CD14-positive monocyte (primary cell): ENCODE measurements at regions not wholly inside any gene's neighbourhood (a gene's known extent, or its start where the extent isn't known, plus 50 kb on each side); places are given as distances from the start of the nearest gene placed in this dataset.
A peak's percentile ranks its signal among the peaks of the same experiment; 100 is the strongest.

Experiments
- DNase-seq, 3 donors: peaks; one replicate each; pipeline ENCODE4 v3.0.0-alpha.2; 2011 to 2022
- H2AFZ ChIP-seq: 2 replicates; pipeline ENCODE4 v1.6.0; 2012; ENCODE audit warnings: mild to moderate bottlenecking, low read depth, low read length, inconsistent platforms; ENCODE audit not compliant: insufficient read depth, poor library complexity, severe bottlenecking
- H3K27ac ChIP-seq, 2 donors: 1 replicate in 1 of 2; 2 replicates in 1 of 2; pipeline ENCODE4 v1.5.1; 2012 to 2013; ENCODE audit warnings: low read length in 2 of 2, control low read depth in 1 of 2, inconsistent platforms in 1 of 2, low read depth in 1 of 2, mild to moderate bottlenecking in 1 of 2
- H3K27me3 ChIP-seq, 2 donors: one replicate each; pipeline versions ENCODE4 v1.6.0 to v1.6.1; 2011 to 2013; ENCODE audit warnings: low read length in 2 of 2; ENCODE audit not compliant: control insufficient read depth in 2 of 2, insufficient read depth in 2 of 2
- H3K36me3 ChIP-seq, 2 donors: replicated peaks in 1 of 2; 1 replicate in 1 of 2; 2 replicates in 1 of 2; pipeline versions ENCODE4 v1.5.1 to v1.6.1; 2012 to 2013; ENCODE audit warnings: low read length in 2 of 2, control low read depth in 1 of 2, inconsistent platforms in 1 of 2, mild to moderate bottlenecking in 1 of 2; ENCODE audit not compliant: insufficient read depth in 2 of 2, control insufficient read depth in 1 of 2
- H3K4me1 ChIP-seq, 2 donors: 1 replicate in 1 of 2; 2 replicates in 1 of 2; pipeline versions ENCODE4 v1.5.1 to v1.6.1; 2012 to 2013; ENCODE audit warnings: low read length in 2 of 2, control low read depth in 1 of 2, inconsistent platforms in 1 of 2, mild to moderate bottlenecking in 1 of 2, moderate library complexity in 1 of 2; ENCODE audit not compliant: insufficient read depth in 2 of 2, control insufficient read depth in 1 of 2
- H3K4me2 ChIP-seq: replicated peaks from 2 replicates; pipeline ENCODE3; 2012; ENCODE audit warnings: low read length, moderate library complexity, mild to moderate bottlenecking; ENCODE audit not compliant: poor library complexity, severe bottlenecking; ENCODE audit errors: extremely low read depth
- H3K4me3 ChIP-seq, 3 experiments: fragments of 200-600 bp in 1 of 3; sonication (generic) in 1 of 3; replicated peaks in 1 of 3; 1 replicate in 2 of 3; 2 replicates in 1 of 3; pipeline ENCODE4 v1.5.1; 2011 to 2013; ENCODE audit warnings: low read length in 3 of 3, mild to moderate bottlenecking in 3 of 3, control low read depth in 2 of 3, low read depth in 2 of 3, inconsistent platforms in 1 of 3, moderate library complexity in 1 of 3
- H3K79me2 ChIP-seq: 2 replicates; pipeline ENCODE4 v1.6.0; 2012; ENCODE audit warnings: mild to moderate bottlenecking, control low read depth, inconsistent platforms, low read length, moderate library complexity; ENCODE audit not compliant: insufficient read depth
- H3K9ac ChIP-seq: 2 replicates; pipeline ENCODE4 v1.6.0; 2017; ENCODE audit warnings: low read length, mild to moderate bottlenecking; ENCODE audit not compliant: insufficient read depth, poor library complexity, severe bottlenecking
- H3K9me3 ChIP-seq, 2 donors: replicated peaks in 1 of 2; 1 replicate in 1 of 2; 2 replicates in 1 of 2; pipeline versions ENCODE4 v1.5.1 to v1.6.1; 2012 to 2013; ENCODE audit warnings: low read length in 2 of 2, control low read depth in 1 of 2; ENCODE audit not compliant: control insufficient read depth in 1 of 2, insufficient read depth in 1 of 2
- H4K20me1 ChIP-seq: 2 replicates; pipeline ENCODE4 v1.6.0; 2012; ENCODE audit warnings: mild to moderate bottlenecking, low read length, control low read depth, moderate library complexity; ENCODE audit not compliant: insufficient read depth
- H3K27ac Mint-ChIP-seq, 7 donors: one replicate each; pipeline ENCODE4 v1.8.0; 2020; ENCODE audit warnings: mild to moderate bottlenecking in 7 of 7, mixed read lengths in 7 of 7, moderate library complexity in 6 of 7, inconsistent platforms in 2 of 7
- H3K27me3 Mint-ChIP-seq, 3 donors: one replicate each; pipeline ENCODE4 v1.8.0; 2021 to 2022; ENCODE audit warnings: low read depth in 3 of 3, mild to moderate bottlenecking in 3 of 3, mixed read lengths in 3 of 3, moderate library complexity in 3 of 3, inconsistent platforms in 1 of 3
- H3K36me3 Mint-ChIP-seq, 2 donors: one replicate each; pipeline ENCODE4 v1.8.0; 2020; ENCODE audit warnings: mixed read lengths in 2 of 2, inconsistent platforms in 1 of 2, mild to moderate bottlenecking in 1 of 2
- H3K4me1 Mint-ChIP-seq: one replicate; pipeline ENCODE4 v1.8.0; 2020; ENCODE audit warnings: mild to moderate bottlenecking, mixed read lengths
- H3K4me3 Mint-ChIP-seq, 2 donors: one replicate each; pipeline ENCODE4 v1.8.0; 2020; ENCODE audit warnings: mild to moderate bottlenecking in 2 of 2, mixed read lengths in 2 of 2, moderate library complexity in 1 of 2
- H3K9me3 Mint-ChIP-seq, 7 donors: one replicate each; pipeline ENCODE4 v1.8.0; 2020 to 2022; ENCODE audit warnings: mixed read lengths in 7 of 7, mild to moderate bottlenecking in 6 of 7, moderate library complexity in 6 of 7, inconsistent platforms in 2 of 7
- CTCF ChIP-seq: fragments of 200-600 bp; IDR thresholded peaks from one replicate; pipeline ENCODE4 v1.8.0; 2022; ENCODE audit warnings: antibody characterized with exemption, mild to moderate bottlenecking
- WGBS: methylation state at CpG from one replicate; pipeline ENCODE4 v1.1.5; 2013; ENCODE audit warnings: missing lambda C conversion rate; ENCODE audit not compliant: insufficient coverage; 5-methylcytosine and 5-hydroxymethylcytosine counted together
- intact Hi-C, 2 donors: fragments of 100-400 bp; cut with micrococcal nuclease; formaldehyde crosslinking; loops; one replicate each; pipeline versions ENCODE4 v1.15.0 to v1.15.1; 2023

- Histone ChIP-seq H4K20me1 (no peaks in the 10 kb centered on the region), H3K79me2 (no peaks in the 10 kb centered on the region), H3K4me3 (no peak overlapping the region), H3K27me3 (no peaks in the 10 kb centered on the region), H3K36me3 (no peaks in the 10 kb centered on the region), H3K9me3 (peaks cover 3 to 6% of the 10 kb centered on the region in 2 donors), H3K4me1 (no peaks in the 10 kb centered on the region), H3K27ac (no peak overlapping the region), H3K4me2 (no peak overlapping the region), H3K9ac (no peak overlapping the region), H2AFZ (no peak overlapping the region)
- Mint-ChIP-seq H3K27ac (peak overlapping the region in 1 of 7 donors; percentile 6), H3K9me3 (peaks cover 3 to 10% (median 8%) of the 10 kb centered on the region in 7 donors), H3K27me3 (peaks cover 0 to 2% (median 0%) of the 10 kb centered on the region in 3 donors), H3K36me3 (no peaks in the 10 kb centered on the region), H3K4me3 (no peak overlapping the region), H3K4me1 (peaks cover 2% of the 10 kb centered on the region)
- intact Hi-C loops, result no loop called here
- no peak for TF ChIP-seq CTCF
- WGBS, result 84% methylated on average over 2 of the region's 4 CpGs
- DNase-seq, result no peak
Observed at GRCh38 chr11:128187377-128187776, 400.0 kb downstream of the ETS1 start.

GRCh38 chr11:128184981-128185380, 402.4 kb downstream of the ETS1 start:
- TF ChIP-seq CTCF, result no peak
- H3K27ac ChIP-seq, result no peak overlapping the region
- H3K27me3 Mint-ChIP-seq, result peaks cover 0 to 2% (median 0%) of the 10 kb centered on the region in 3 donors
- H3K36me3 ChIP-seq, result no peaks in the 10 kb centered on the region
- no peaks in the 10 kb centered on the region for H3K4me1 Mint-ChIP-seq
- no peaks in the 10 kb centered on the region for H3K27me3 ChIP-seq
- no peak overlapping the region for H3K4me3 ChIP-seq
- intact Hi-C loops, result no loop called here
- peaks cover 3 to 6% of the 10 kb centered on the region in 2 donors for H3K9me3 ChIP-seq
- H3K36me3 Mint-ChIP-seq, result no peaks in the 10 kb centered on the region
- no peaks in the 10 kb centered on the region for H3K79me2 ChIP-seq
- no peak for DNase-seq
- peaks cover 3 to 10% (median 8%) of the 10 kb centered on the region in 7 donors for H3K9me3 Mint-ChIP-seq
- H3K4me3 Mint-ChIP-seq, result no peak overlapping the region
- H3K27ac Mint-ChIP-seq, result no peak overlapping the region
- no peaks in the 10 kb centered on the region for H4K20me1 ChIP-seq
- no peaks in the 10 kb centered on the region for H3K4me1 ChIP-seq
- no peak overlapping the region for H2AFZ ChIP-seq
- no peak overlapping the region for H3K9ac ChIP-seq
- WGBS, result 83% methylated on average over 2 of the region's 7 CpGs
- H3K4me2 ChIP-seq, result no peak overlapping the region
